Loucy (cell line): ENCODE measurements at regions not wholly inside any gene's neighbourhood (a gene's known extent, or its start where the extent isn't known, plus 50 kb on each side); places are given as distances from the start of the nearest gene placed in this dataset.

ENCODE experiments used
- H2AFZ ChIP-seq: fragments of 200-600 bp; sonication (generic); 2 replicates; pipeline ENCODE4 v1.6.0; 2016; ENCODE audit warnings: antibody characterized with exemption, mild to moderate bottlenecking, low read length, moderate library complexity
- H3F3A ChIP-seq: fragments of 200-600 bp; 2 replicates; pipeline ENCODE4 v1.6.0; 2016; ENCODE audit warnings: antibody characterized with exemption, low read depth, mild to moderate bottlenecking
- H3K27me3 ChIP-seq: fragments of 200-600 bp; sonication (generic); 2 replicates; pipeline ENCODE4 v1.6.1; 2014; ENCODE audit warnings: low read length, mild to moderate bottlenecking; ENCODE audit not compliant: insufficient read depth, poor library complexity, severe bottlenecking
- H3K36me3 ChIP-seq: fragments of 200-600 bp; sonication (generic); 2 replicates; pipeline ENCODE4 v1.6.1; 2016; ENCODE audit warnings: low read length; ENCODE audit not compliant: insufficient read depth
- H3K4me1 ChIP-seq: fragments of 200-600 bp; sonication (generic); 2 replicates; pipeline ENCODE4 v1.5.1; 2014; ENCODE audit warnings: low read length, mild to moderate bottlenecking; ENCODE audit not compliant: insufficient read depth, poor library complexity, severe bottlenecking
- H3K4me2 ChIP-seq: fragments of 200-600 bp; sonication (generic); 2 replicates; pipeline ENCODE4 v1.6.0; 2014; ENCODE audit warnings: antibody characterized with exemption, low read length, low read depth, mild to moderate bottlenecking; ENCODE audit not compliant: poor library complexity, severe bottlenecking
- H3K4me3 ChIP-seq: fragments of 200-600 bp; sonication (generic); 2 replicates; pipeline ENCODE4 v1.5.1; 2014; ENCODE audit warnings: low read length, mild to moderate bottlenecking, mixed read lengths; ENCODE audit not compliant: poor library complexity, severe bottlenecking
- H3K79me2 ChIP-seq: fragments of 200-600 bp; sonication (generic); 2 replicates; pipeline ENCODE4 v1.6.1; 2014; ENCODE audit warnings: low read length; ENCODE audit not compliant: insufficient read depth
- H3K9ac ChIP-seq: fragments of 200-600 bp; sonication (generic); 2 replicates; pipeline ENCODE4 v1.6.0; 2014; ENCODE audit warnings: mild to moderate bottlenecking, low read depth, low read length, moderate library complexity; ENCODE audit not compliant: poor library complexity, severe bottlenecking
- H3K9me2 ChIP-seq: fragments of 200-600 bp; sonication (generic); replicated peaks from 2 replicates; pipeline ENCODE4 v1.6.1; 2016; ENCODE audit warnings: low read depth, low read length, mixed read lengths
- H3K9me3 ChIP-seq: fragments of 200-600 bp; sonication (generic); 2 replicates; pipeline ENCODE4 v1.6.1; 2014; ENCODE audit warnings: mild to moderate bottlenecking, antibody characterized with exemption, low read length, low read depth; ENCODE audit not compliant: insufficient read depth
- H4K20me1 ChIP-seq: fragments of 200-600 bp; sonication (generic); 2 replicates; pipeline ENCODE4 v1.6.0; 2014; ENCODE audit warnings: antibody characterized with exemption, low read length, mild to moderate bottlenecking; ENCODE audit not compliant: insufficient read depth, poor library complexity, severe bottlenecking
- CTCF ChIP-seq: fragments of 200-600 bp; sonication (generic); conservative IDR thresholded peaks from 2 replicates; pipeline ENCODE4 v1.5.1; 2014; ENCODE audit warnings: mild to moderate bottlenecking, antibody characterized with exemption, low read length
- EZH2phosphoT487 ChIP-seq: fragments of 200-600 bp; IDR thresholded peaks from 2 replicates; pipeline ENCODE4 v1.6.1; 2018; ENCODE audit warnings: antibody characterized with exemption, mild to moderate bottlenecking, moderate library complexity, borderline replicate concordance

GRCh38 chr6:168735268-168735949 lies 294.4 kb downstream of the SMOC2 start:
- H3K9me2 ChIP-seq = no peaks in the 10 kb centered on the region
- no peak overlapping the region for H2AFZ ChIP-seq
- no peak overlapping the region for H3K9ac ChIP-seq
- TF ChIP-seq EZH2phosphoT487 (no peak), CTCF (no peak)
- no peaks in the 10 kb centered on the region for H3K27me3 ChIP-seq
- H3K4me1 ChIP-seq = no peaks in the 10 kb centered on the region
- no peaks in the 10 kb centered on the region for H3K79me2 ChIP-seq
- no peaks in the 10 kb centered on the region for H3F3A ChIP-seq
- no peak overlapping the region for H3K4me2 ChIP-seq
- no peaks in the 10 kb centered on the region for H4K20me1 ChIP-seq
- H3K36me3 ChIP-seq = no peaks in the 10 kb centered on the region
- no peak overlapping the region for H3K4me3 ChIP-seq
- peaks cover 7% of the 10 kb centered on the region; the same call in 1 of the 2 replicates for H3K9me3 ChIP-seq

- H3K9me3 ChIP-seq = peaks cover 11% of the 10 kb centered on the region; the same call in 1 of the 2 replicates
- no peak overlapping the region for H3K9ac ChIP-seq
- no peaks in the 10 kb centered on the region for H4K20me1 ChIP-seq
- H3K27me3 ChIP-seq = no peaks in the 10 kb centered on the region
- H3K4me1 ChIP-seq = no peaks in the 10 kb centered on the region
- H2AFZ ChIP-seq = no peak overlapping the region
- no peak overlapping the region for H3K4me2 ChIP-seq
- no peak for TF ChIP-seq EZH2phosphoT487
- TF ChIP-seq CTCF = no peak
- no peak overlapping the region for H3K4me3 ChIP-seq
- no peaks in the 10 kb centered on the region for H3K36me3 ChIP-seq
- no peaks in the 10 kb centered on the region for H3F3A ChIP-seq
- H3K79me2 ChIP-seq = no peaks in the 10 kb centered on the region
- H3K9me2 ChIP-seq = no peaks in the 10 kb centered on the region
Measured at GRCh38 chr6:168734523-168734922, 293.5 kb downstream of the SMOC2 start.

DNA sequence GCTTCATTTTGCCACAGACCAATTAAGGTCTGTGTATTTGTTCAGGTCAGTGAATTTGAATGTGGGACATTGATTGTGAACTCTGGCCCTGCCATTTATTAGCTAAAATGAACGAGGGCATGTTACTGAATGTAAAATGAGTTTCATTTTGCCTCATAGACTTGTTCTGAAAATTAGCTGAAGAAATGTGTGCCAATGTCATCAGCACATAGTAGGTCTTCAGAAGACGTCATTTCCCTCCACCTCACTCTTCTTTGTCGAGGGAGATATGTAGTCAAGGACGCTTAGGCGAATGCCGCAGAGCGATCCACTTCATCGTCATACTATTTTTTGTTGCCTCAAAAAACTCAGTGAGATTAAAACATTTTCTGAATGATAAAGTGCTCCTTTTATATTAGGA lies 291.7 kb downstream of the SMOC2 start:
- Histone ChIP-seq H3K4me1 (no peaks in the 10 kb centered on the region), H3K27me3 (no peaks in the 10 kb centered on the region), H3K9ac (no peak overlapping the region), H3K4me3 (no peak overlapping the region), H3K4me2 (no peak overlapping the region), H2AFZ (no peak overlapping the region), H3K9me2 (no peaks in the 10 kb centered on the region), H3K36me3 (no peaks in the 10 kb centered on the region), H3K79me2 (no peaks in the 10 kb centered on the region), H3F3A (no peaks in the 10 kb centered on the region), H3K9me3 (peaks cover 15% of the 10 kb centered on the region; the same call in 1 of the 2 replicates), H4K20me1 (no peaks in the 10 kb centered on the region)
- TF ChIP-seq CTCF = no peak
- TF ChIP-seq EZH2phosphoT487 = no peak
